ENCODE measurements at regions not wholly inside any gene's neighbourhood (a gene's known extent, or its start where the extent isn't known, plus 50 kb on each side); places are given as distances from the start of the nearest gene placed in this dataset.

- no peak for DNase-seq (ENCODE audit: extremely low read depth in 1 of 11, low read depth in 9 of 11, low spot score in 4 of 11)
These were observed 111.4 kb downstream of the DACT1 start for GRCh38 chr14:58749066-58749669.

GRCh38 chr14:58750321-58751269 is 112.8 kb downstream of the DACT1 start:
- DNase-seq (ENCODE audit: extremely low read depth in 1 of 11, low read depth in 9 of 11, low spot score in 4 of 11), result no peak

- DNase-seq (ENCODE audit: extremely low read depth in 1 of 11, low read depth in 9 of 11, low spot score in 4 of 11), result no peak
These were observed 114.0 kb downstream of the DACT1 start for GRCh38 chr14:58751788-58752187.

- DNase-seq (ENCODE audit: extremely low read depth in 1 of 11, low read depth in 9 of 11, low spot score in 4 of 11), result no peak
These were observed 114.5 kb downstream of the DACT1 start for GRCh38 chr14:58752289-58752688.

- DNase-seq (ENCODE audit: extremely low read depth in 1 of 11, low read depth in 9 of 11, low spot score in 4 of 11), result peak in 2 of 11 donors; percentile 44 to 69
These were observed 115.0 kb downstream of the DACT1 start for GRCh38 chr14:58752771-58753201.

GRCh38 chr14:58755031-58755925 is 117.5 kb downstream of the DACT1 start:
- no peak for DNase-seq (ENCODE audit: extremely low read depth in 1 of 11, low read depth in 9 of 11, low spot score in 4 of 11)

- DNase-seq (ENCODE audit: extremely low read depth in 1 of 11, low read depth in 9 of 11, low spot score in 4 of 11), result no peak
These were observed 122.4 kb downstream of the DACT1 start for GRCh38 chr14:58760121-58760520.

- no peak for DNase-seq (ENCODE audit: extremely low read depth in 1 of 11, low read depth in 9 of 11, low spot score in 4 of 11)
These were observed 124.9 kb downstream of the DACT1 start for GRCh38 chr14:58762629-58763028.

GRCh38 chr14:58763210-58763609 is 125.4 kb downstream of the DACT1 start:
- no peak for DNase-seq (ENCODE audit: extremely low read depth in 1 of 11, low read depth in 9 of 11, low spot score in 4 of 11)

- DNase-seq (ENCODE audit: extremely low read depth in 1 of 11, low read depth in 9 of 11, low spot score in 4 of 11), result peak in 4 of 11 donors; percentile 29 to 59 (median 39)
These were observed 127.7 kb downstream of the DACT1 start for GRCh38 chr14:58765418-58765831.

- DNase-seq (ENCODE audit: extremely low read depth in 1 of 11, low read depth in 9 of 11, low spot score in 4 of 11), result no peak
These were observed 128.1 kb downstream of the DACT1 start for GRCh38 chr14:58765843-58766242.

- DNase-seq (ENCODE audit: extremely low read depth in 1 of 11, low read depth in 9 of 11, low spot score in 4 of 11), result no peak
These were observed 131.4 kb downstream of the DACT1 start for GRCh38 chr14:58769011-58769643.

GRCh38 chr14:58769771-58770170 is 132.0 kb downstream of the DACT1 start:
- no peak for DNase-seq (ENCODE audit: extremely low read depth in 1 of 11, low read depth in 9 of 11, low spot score in 4 of 11)

GRCh38 chr14:58770491-58770982 is 132.8 kb downstream of the DACT1 start:
- no peak for DNase-seq (ENCODE audit: extremely low read depth in 1 of 11, low read depth in 9 of 11, low spot score in 4 of 11)

- DNase-seq (ENCODE audit: extremely low read depth in 1 of 11, low read depth in 9 of 11, low spot score in 4 of 11), result no peak
These were observed 133.3 kb downstream of the DACT1 start for GRCh38 chr14:58771016-58771415.

- no peak for DNase-seq (ENCODE audit: extremely low read depth in 1 of 11, low read depth in 9 of 11, low spot score in 4 of 11)
These were observed 134.4 kb downstream of the DACT1 start for GRCh38 chr14:58772116-58772515.

GRCh38 chr14:58772794-58773620 is 135.2 kb downstream of the DACT1 start:
- peak in 7 of 11 donors; percentile 44 to 66 (median 50) for DNase-seq (ENCODE audit: extremely low read depth in 1 of 11, low read depth in 9 of 11, low spot score in 4 of 11)

- DNase-seq (ENCODE audit: extremely low read depth in 1 of 11, low read depth in 9 of 11, low spot score in 4 of 11), result no peak
These were observed 136.8 kb downstream of the DACT1 start for GRCh38 chr14:58774531-58774930.

Measured in renal cortex interstitium (tissue), 11 donors.